IMR-90 (cell line): ENCODE measurements at regions not wholly inside any gene's neighbourhood (a gene's known extent, or its start where the extent isn't known, plus 50 kb on each side); places are given as distances from the start of the nearest gene placed in this dataset.

ENCODE experiments used
- ATAC-seq: fragments of 200-7000 bp; cut with Tn5 transposase; 2 replicates; pipeline ENCODE4 v1.9.1; 2020; ENCODE audit warnings: low read depth, mild to moderate bottlenecking, moderate library complexity
- BruUV-seq: library from RNA; stranded (reverse); fragments of 400-500 nt; replicated peaks from 2 replicates; lab custom pipeline; 2021; lab: Mats Ljungman, UMichigan
- CTCF ChIA-PET: fragments of 300-600 bp; formaldehyde crosslinking; extraction: SDS; loops from one replicate; lab custom pipeline; 2021; ENCODE audit warnings: antibody characterized with exemption; lab: Yijun Ruan, JAX
- POLR2A ChIA-PET: fragments of 300-600 bp; sonication (Branson Sonifier 250); formaldehyde crosslinking; loops from one replicate; lab custom pipeline; 2022; ENCODE audit warnings: antibody characterized with exemption; ENCODE audit not compliant: unreplicated experiment; lab: Charles Lee
- DNase-seq: peaks from one replicate; pipeline ENCODE4 v3.0.0; 2013
- H2AFZ ChIP-seq: replicated peaks from 2 replicates; pipeline ENCODE3; 2013; ENCODE audit warnings: low read length, mild to moderate bottlenecking; ENCODE audit not compliant: poor library complexity
- H2AK5ac ChIP-seq: 2 replicates; pipeline ENCODE4 v1.6.1; 2013; ENCODE audit warnings: low read depth, low read length, inconsistent platforms
- H2AK9ac ChIP-seq: replicated peaks from 2 replicates; pipeline ENCODE3; 2013; ENCODE audit warnings: mild to moderate bottlenecking, low read depth, low read length, moderate library complexity; ENCODE audit not compliant: poor library complexity
- H2BK120ac ChIP-seq: 2 replicates; pipeline ENCODE4 v1.6.1; 2013; ENCODE audit warnings: low read depth, low read length, inconsistent platforms
- H2BK15ac ChIP-seq: 3 replicates; pipeline ENCODE4 v1.6.1; 2013; ENCODE audit warnings: low read depth, low read length, inconsistent platforms
- H2BK20ac ChIP-seq: 2 replicates; pipeline ENCODE4 v1.6.1; 2013; ENCODE audit warnings: low read depth, mild to moderate bottlenecking, inconsistent platforms, low read length, moderate library complexity
- H2BK5ac ChIP-seq: 2 replicates; pipeline ENCODE4 v1.6.1; 2013; ENCODE audit warnings: mild to moderate bottlenecking, low read depth, low read length, inconsistent platforms; ENCODE audit not compliant: poor library complexity, severe bottlenecking
- H3K14ac ChIP-seq: replicated peaks from 2 replicates; pipeline ENCODE4 v1.6.1; 2013; ENCODE audit warnings: low read depth, low read length, inconsistent platforms
- H3K18ac ChIP-seq: 2 replicates; pipeline ENCODE4 v1.6.1; 2013; ENCODE audit warnings: low read depth, low read length, control low read depth
- H3K23ac ChIP-seq: 2 replicates; pipeline ENCODE4 v1.6.1; 2013; ENCODE audit warnings: low read depth, low read length, inconsistent platforms
- H3K27ac ChIP-seq: 2 replicates; pipeline ENCODE4 v1.5.1; 2013; ENCODE audit warnings: mild to moderate bottlenecking, control low read depth, low read length; ENCODE audit not compliant: insufficient read depth
- H3K27me3 ChIP-seq: 2 replicates; pipeline ENCODE4 v1.6.1; 2013; ENCODE audit warnings: low read length; ENCODE audit not compliant: control insufficient read depth, insufficient read depth
- H3K36me3 ChIP-seq: 2 replicates; pipeline ENCODE4 v1.6.1; 2013; ENCODE audit warnings: low read length, mixed read lengths; ENCODE audit not compliant: control insufficient read depth, insufficient read depth
- H3K4ac ChIP-seq: 2 replicates; pipeline ENCODE4 v1.6.1; 2013; ENCODE audit warnings: low read depth, low read length, inconsistent platforms
- H3K4me1 ChIP-seq: 2 replicates; pipeline ENCODE4 v1.6.1; 2013; ENCODE audit warnings: low read length, mixed read lengths; ENCODE audit not compliant: control insufficient read depth, insufficient read depth
- H3K4me2 ChIP-seq: 2 replicates; pipeline ENCODE4 v1.6.1; 2013; ENCODE audit warnings: low read depth, mild to moderate bottlenecking, control low read depth, low read length, moderate library complexity
- H3K4me3 ChIP-seq: 2 replicates; pipeline ENCODE4 v1.5.1; 2013; ENCODE audit warnings: low read depth, mild to moderate bottlenecking, control low read depth, low read length, moderate library complexity; ENCODE audit not compliant: insufficient read depth
- H3K56ac ChIP-seq: 2 replicates; pipeline ENCODE4 v1.6.1; 2013; ENCODE audit warnings: low read length, inconsistent platforms; ENCODE audit not compliant: insufficient read depth; ENCODE audit errors: extremely low read depth
- H3K79me1 ChIP-seq, 2 experiments: 2 replicates each; pipeline ENCODE4 v1.6.1; 2013; ENCODE audit warnings: low read length in 2 of 2, inconsistent platforms in 1 of 2, low read depth in 1 of 2
- H3K9ac ChIP-seq: 2 replicates; pipeline ENCODE4 v1.6.1; 2013; ENCODE audit warnings: low read depth, low read length, control low read depth
- H3K9me1 ChIP-seq: 2 replicates; pipeline ENCODE4 v1.6.1; 2013; ENCODE audit warnings: low read length, inconsistent platforms; ENCODE audit not compliant: insufficient read depth
- H3K9me3 ChIP-seq: 2 replicates; pipeline ENCODE4 v1.6.1; 2013; ENCODE audit warnings: low read length; ENCODE audit not compliant: control insufficient read depth, insufficient read depth
- H4K20me1 ChIP-seq: 2 replicates; pipeline ENCODE4 v1.6.1; 2013; ENCODE audit warnings: low read length, inconsistent platforms; ENCODE audit not compliant: insufficient read depth
- H4K5ac ChIP-seq: 2 replicates; pipeline ENCODE4 v1.6.1; 2013; ENCODE audit warnings: mild to moderate bottlenecking, low read depth, low read length, control low read depth
- H4K8ac ChIP-seq, 2 experiments: 2 replicates each; pipeline ENCODE4 v1.6.1; 2013; ENCODE audit warnings: low read depth in 2 of 2, low read length in 2 of 2, control low read depth in 1 of 2, inconsistent platforms in 1 of 2
- H4K91ac ChIP-seq: 2 replicates; pipeline ENCODE4 v1.6.1; 2013; ENCODE audit warnings: low read depth, low read length, inconsistent platforms; ENCODE audit not compliant: insufficient read depth
- BHLHE40 ChIP-seq: fragments of 150-350 bp; IDR thresholded peaks from 2 replicates; pipeline ENCODE4 v1.6.1; 2016; ENCODE audit warnings: mild to moderate bottlenecking, low read depth, low read length
- CEBPB ChIP-seq: IDR thresholded peaks from 2 replicates; pipeline ENCODE4 v1.6.1; 2012; ENCODE audit warnings: low read depth, low read length, improper control_type of control experiment
- CHD1 ChIP-seq: IDR thresholded peaks from 2 replicates; pipeline ENCODE4 v1.6.1; 2012; ENCODE audit warnings: low read depth, low read length, improper control_type of control experiment
- ELK1 ChIP-seq: fragments of 150-350 bp; IDR thresholded peaks from 2 replicates; pipeline ENCODE4 v1.6.1; 2016; ENCODE audit warnings: low read depth, mild to moderate bottlenecking, low read length, moderate library complexity, borderline replicate concordance
- FOS ChIP-seq: fragments of 150-350 bp; IDR thresholded peaks from 2 replicates; pipeline ENCODE4 v1.6.1; 2016; ENCODE audit warnings: low read depth, low read length
- MAZ ChIP-seq: IDR thresholded peaks from 2 replicates; pipeline ENCODE4 v1.6.1; 2012; ENCODE audit warnings: low read depth, mild to moderate bottlenecking, low read length, improper control_type of control experiment, moderate library complexity, borderline replicate concordance
- MXI1 ChIP-seq: IDR thresholded peaks from 2 replicates; pipeline ENCODE4 v1.6.1; 2012; ENCODE audit warnings: low read depth, mild to moderate bottlenecking, low read length, moderate library complexity, borderline replicate concordance
- RAD21 ChIP-seq: IDR thresholded peaks from 2 replicates; pipeline ENCODE4 v1.6.1; 2012; ENCODE audit warnings: low read length, improper control_type of control experiment
- RCOR1 ChIP-seq: IDR thresholded peaks from 2 replicates; pipeline ENCODE4 v1.6.1; 2012; ENCODE audit warnings: mild to moderate bottlenecking, low read length, improper control_type of control experiment; ENCODE audit not compliant: insufficient replicate concordance
- SMC3 ChIP-seq: fragments of 150-350 bp; IDR thresholded peaks from 2 replicates; pipeline ENCODE4 v1.6.1; 2016; ENCODE audit warnings: low read depth, mild to moderate bottlenecking, antibody characterized with exemption, low read length, moderate library complexity
- WGBS, 2 experiments: methylation state at CpG; one replicate each; pipeline versions ENCODE4 v1.1.5 to v1.1.7; 2013; ENCODE audit warnings: missing lambda C conversion rate in 2 of 2; ENCODE audit not compliant: insufficient read length in 1 of 2; ENCODE audit errors: extremely low coverage in 2 of 2; 5-methylcytosine and 5-hydroxymethylcytosine counted together
- dilution Hi-C: fragments of 300-500 bp; cut with HindIII; formaldehyde crosslinking; loops from one replicate; pipeline ENCODE4 v1.14.3; 2018; ENCODE audit warnings: low sequenced_read_pairs; ENCODE audit not compliant: unreplicated experiment
- in situ Hi-C: fragments of 300-500 bp; cut with MboI; formaldehyde crosslinking; loops from 3 replicates; pipeline ENCODE4 v1.14.3; 2019; ENCODE audit warnings: low sequenced_read_pairs, inconsistent platforms, mixed read lengths
- intact Hi-C: fragments of 100-400 bp; cut with micrococcal nuclease; formaldehyde crosslinking; loops from 2 replicates; pipeline ENCODE4 v1.10.0; 2022

- no peak overlapping the region for H4K91ac ChIP-seq
- dilution Hi-C loops (no loop called here), intact Hi-C loops (no loop called here), in situ Hi-C loops (no loop called here)
- no peak overlapping the region for H2BK15ac ChIP-seq
- H2AFZ ChIP-seq: no peak overlapping the region
- H3K79me1 ChIP-seq: no peaks in the 10 kb centered on the region
- no TSS peak for BruUV-seq
- H3K4me3 ChIP-seq: no peak overlapping the region
- H3K27ac ChIP-seq: no peak overlapping the region
- no peaks in the 10 kb centered on the region for H3K36me3 ChIP-seq
- no peak overlapping the region for H3K18ac ChIP-seq
- H3K23ac ChIP-seq: no peak overlapping the region
- no peak overlapping the region for H2BK20ac ChIP-seq
- H3K9ac ChIP-seq: no peak overlapping the region
- DNase-seq (no peak), ATAC-seq (no peak)
- no peak overlapping the region for H2BK5ac ChIP-seq
- ChIA-PET POLR2A (no interaction called here), CTCF (no interaction called here)
- no peak overlapping the region for H2AK9ac ChIP-seq
- no peaks in the 10 kb centered on the region for H3K9me1 ChIP-seq
- H2AK5ac ChIP-seq: no peak overlapping the region
- H3K4me1 ChIP-seq: no peaks in the 10 kb centered on the region
- no peak overlapping the region for H3K56ac ChIP-seq
- no peaks in the 10 kb centered on the region for H4K20me1 ChIP-seq
- H3K14ac ChIP-seq: no peak overlapping the region
- no CpG with 5 or more reads among the region's 3 CpGs for WGBS, 2 experiments
- no peak overlapping the region for H3K4me2 ChIP-seq
- no peak overlapping the region for H3K4ac ChIP-seq
- no peak for TF ChIP-seq ELK1
- TF ChIP-seq CHD1: no peak
- TF ChIP-seq BHLHE40: no peak
- TF ChIP-seq RCOR1: no peak
- TF ChIP-seq SMC3: no peak
- TF ChIP-seq FOS: no peak
- no peak for TF ChIP-seq MAZ
- TF ChIP-seq CEBPB: no peak
- TF ChIP-seq MXI1: no peak
- TF ChIP-seq RAD21: no peak
- no peak overlapping the region for H2BK120ac ChIP-seq
- no peak overlapping the region for H4K8ac ChIP-seq
- H3K9me3 ChIP-seq: no peaks in the 10 kb centered on the region; the same call in 1 of the 2 replicates
- no peak overlapping the region for H4K5ac ChIP-seq
- no peaks in the 10 kb centered on the region for H3K27me3 ChIP-seq
Measured at GRCh38 chr6:66993272-66993671, 1286.2 kb upstream of the EYS start.
